HEK293 (cell line): ENCODE measurements at regions not wholly inside any gene's neighbourhood (a gene's known extent, or its start where the extent isn't known, plus 50 kb on each side); places are given as distances from the start of the nearest gene placed in this dataset.

ENCODE experiments used
- CTCF ChIA-PET: fragments of 350-600 bp; formaldehyde crosslinking; extraction: SDS; loops from one replicate; lab custom pipeline; 2021; ENCODE audit warnings: antibody characterized with exemption; lab: Yijun Ruan, JAX
- POLR2A ChIA-PET: fragments of 300-600 bp; formaldehyde crosslinking; extraction: SDS; loops from one replicate; lab custom pipeline; 2020; ENCODE audit warnings: antibody characterized with exemption, inconsistent platforms; lab: Yijun Ruan, JAX
- H3K27ac ChIP-seq: fragments of 200-500 bp; sonication (Bioruptor generic); 2 replicates; pipeline ENCODE4 v1.5.1; 2014; ENCODE audit warnings: low read depth, low read length, control low read depth, inconsistent platforms; ENCODE audit errors: extremely low read depth
- H3K36me3 ChIP-seq, 2 experiments: fragments of 200-500 bp in 1 of 2; sonication (Bioruptor generic) in 1 of 2; 1 replicate in 1 of 2; 2 replicates in 1 of 2; pipeline ENCODE4 v1.5.1; 2014 to 2017; ENCODE audit warnings: inconsistent platforms in 2 of 2, low read length in 2 of 2; ENCODE audit not compliant: control insufficient read depth in 2 of 2, insufficient read depth in 1 of 2
- H3K4me1 ChIP-seq: fragments of 200-500 bp; sonication (Bioruptor generic); 2 replicates; pipeline ENCODE4 v1.5.1; 2014; ENCODE audit warnings: mild to moderate bottlenecking, low read length, inconsistent platforms; ENCODE audit not compliant: control insufficient read depth, insufficient read depth
- H3K4me3 ChIP-seq: 2 replicates; pipeline ENCODE4 v1.5.1; 2011; ENCODE audit warnings: low read depth, mild to moderate bottlenecking, control low read depth, low read length, moderate library complexity
- H3K9me3 ChIP-seq: fragments of 200-500 bp; sonication (Bioruptor generic); 2 replicates; pipeline ENCODE4 v1.5.1; 2014; ENCODE audit warnings: low read depth, low read length, inconsistent platforms; ENCODE audit not compliant: control insufficient read depth, insufficient read depth
- GFI1B ChIP-seq: fragments of 450-650 bp; formaldehyde crosslinking; IDR thresholded peaks from 2 replicates; pipeline ENCODE4 v1.5.1; 2016; ENCODE audit warnings: missing biosample characterization, missing genetic modification characterization
- KLF1 ChIP-seq: fragments of 450-650 bp; formaldehyde crosslinking; IDR thresholded peaks from 2 replicates; pipeline ENCODE4 v1.5.1; 2016; ENCODE audit warnings: missing biosample characterization, missing genetic modification characterization
- OVOL3 ChIP-seq: fragments of 450-650 bp; formaldehyde crosslinking; IDR thresholded peaks from 2 replicates; pipeline ENCODE4 v1.5.1; 2016; ENCODE audit warnings: missing biosample characterization, missing genetic modification characterization
- ZBTB17 ChIP-seq: fragments of 450-650 bp; formaldehyde crosslinking; IDR thresholded peaks from 2 replicates; pipeline ENCODE4 v1.5.1; 2016; ENCODE audit warnings: missing biosample characterization, missing genetic modification characterization
- ZBTB8A ChIP-seq: fragments of 450-650 bp; formaldehyde crosslinking; IDR thresholded peaks from 2 replicates; pipeline ENCODE4 v1.5.1; 2016; ENCODE audit warnings: missing biosample characterization, missing genetic modification characterization
- ZFHX2 ChIP-seq: fragments of 450-650 bp; formaldehyde crosslinking; conservative IDR thresholded peaks from 2 replicates; pipeline ENCODE4 v1.5.1; 2016; ENCODE audit warnings: missing biosample characterization, missing genetic modification characterization
- ZFP41 ChIP-seq: fragments of 450-650 bp; formaldehyde crosslinking; IDR thresholded peaks from 2 replicates; pipeline ENCODE4 v1.5.1; 2016; ENCODE audit warnings: missing biosample characterization, missing genetic modification characterization, borderline replicate concordance
- ZFP69B ChIP-seq: fragments of 450-650 bp; formaldehyde crosslinking; IDR thresholded peaks from 2 replicates; pipeline ENCODE4 v1.5.1; 2016; ENCODE audit warnings: missing biosample characterization, missing genetic modification characterization
- ZNF112 ChIP-seq: fragments of 450-650 bp; formaldehyde crosslinking; IDR thresholded peaks from 2 replicates; pipeline ENCODE4 v1.5.0; 2017; ENCODE audit warnings: missing biosample characterization, missing genetic modification characterization
- ZNF114 ChIP-seq: fragments of 450-650 bp; formaldehyde crosslinking; IDR thresholded peaks from 2 replicates; pipeline ENCODE4 v1.5.0; 2017; ENCODE audit warnings: missing biosample characterization, missing genetic modification characterization
- ZNF140 ChIP-seq: fragments of 450-650 bp; formaldehyde crosslinking; IDR thresholded peaks from 2 replicates; pipeline ENCODE4 v1.5.1; 2016; ENCODE audit warnings: missing biosample characterization, missing genetic modification characterization
- ZNF157 ChIP-seq: fragments of 450-650 bp; formaldehyde crosslinking; IDR thresholded peaks from 2 replicates; pipeline ENCODE4 v1.5.1; 2016; ENCODE audit warnings: missing biosample characterization, missing genetic modification characterization
- ZNF202 ChIP-seq: fragments of 450-650 bp; formaldehyde crosslinking; IDR thresholded peaks from 2 replicates; pipeline ENCODE4 v1.5.1; 2016; ENCODE audit warnings: missing biosample characterization, missing genetic modification characterization, borderline replicate concordance
- ZNF23 ChIP-seq: fragments of 450-650 bp; formaldehyde crosslinking; IDR thresholded peaks from 2 replicates; pipeline ENCODE4 v1.5.1; 2016; ENCODE audit warnings: missing biosample characterization, missing genetic modification characterization, borderline replicate concordance
- ZNF302 ChIP-seq: fragments of 450-650 bp; formaldehyde crosslinking; IDR thresholded peaks from 2 replicates; pipeline ENCODE4 v1.5.1; 2016; ENCODE audit warnings: missing biosample characterization, missing genetic modification characterization, low read depth
- ZNF416 ChIP-seq: fragments of 450-650 bp; formaldehyde crosslinking; IDR thresholded peaks from 2 replicates; pipeline ENCODE4 v1.5.1; 2016; ENCODE audit warnings: missing biosample characterization, missing genetic modification characterization
- ZNF548 ChIP-seq: fragments of 450-650 bp; formaldehyde crosslinking; IDR thresholded peaks from 2 replicates; pipeline ENCODE4 v1.5.1; 2016; ENCODE audit warnings: missing biosample characterization, missing genetic modification characterization
- ZNF561 ChIP-seq: fragments of 450-650 bp; IDR thresholded peaks from 2 replicates; pipeline ENCODE4 v1.5.1; 2018; ENCODE audit warnings: missing biosample characterization, missing genetic modification characterization, borderline replicate concordance
- ZNF785 ChIP-seq: fragments of 450-650 bp; formaldehyde crosslinking; IDR thresholded peaks from 2 replicates; pipeline ENCODE4 v1.5.1; 2016; ENCODE audit warnings: missing biosample characterization, missing genetic modification characterization
- TF ChIP-seq, protein P1 (sequence below): fragments of 450-650 bp; formaldehyde crosslinking; IDR thresholded peaks from 2 replicates; pipeline ENCODE4 v1.5.1; 2017; ENCODE audit warnings: missing biosample characterization, missing genetic modification characterization
- TF ChIP-seq, protein P2 (sequence below): fragments of 450-650 bp; formaldehyde crosslinking; IDR thresholded peaks from 2 replicates; pipeline ENCODE4 v1.5.1; 2017; ENCODE audit warnings: missing biosample characterization, missing genetic modification characterization
- TF ChIP-seq, protein P3 (sequence below): fragments of 450-650 bp; formaldehyde crosslinking; IDR thresholded peaks from 2 replicates; pipeline ENCODE4 v1.5.1; 2017; ENCODE audit warnings: missing biosample characterization, missing genetic modification characterization

DNA sequence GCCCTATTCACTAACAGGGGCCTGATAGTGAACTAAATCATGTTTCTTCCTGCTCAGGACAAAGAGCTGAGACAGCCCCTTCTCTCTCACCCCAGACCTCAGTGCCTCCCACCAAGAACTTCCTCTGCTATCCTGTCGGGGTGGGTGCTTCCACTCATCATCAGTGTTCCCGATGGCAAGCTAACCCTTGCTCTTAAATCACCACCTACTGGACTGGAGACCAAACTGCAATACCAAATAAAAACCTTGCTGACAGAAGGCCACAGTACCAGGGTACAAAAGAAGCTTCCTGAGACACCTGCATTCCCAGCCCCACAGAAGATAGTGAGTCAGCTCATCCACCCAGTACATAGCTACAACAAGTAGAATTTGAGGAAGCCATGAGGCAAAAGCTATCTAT, 799.5 kb downstream of the LTN1 start:
- ChIA-PET CTCF (interaction anchor here (0.6 kb wide), 2 partner anchors 156 to 175 kb away, joined by 3 to 4 read pairs; no protein-coding TSS in a partner anchor), POLR2A (no interaction called here)
- Histone ChIP-seq H3K9me3 (no peaks in the 10 kb centered on the region; the same call in 1 of the 2 replicates), H3K27ac (no peak overlapping the region), H3K36me3 (no peaks in the 10 kb centered on the region), H3K4me3 (no peak overlapping the region), H3K4me1 (no peaks in the 10 kb centered on the region)
- TF ChIP-seq, protein P1, sequence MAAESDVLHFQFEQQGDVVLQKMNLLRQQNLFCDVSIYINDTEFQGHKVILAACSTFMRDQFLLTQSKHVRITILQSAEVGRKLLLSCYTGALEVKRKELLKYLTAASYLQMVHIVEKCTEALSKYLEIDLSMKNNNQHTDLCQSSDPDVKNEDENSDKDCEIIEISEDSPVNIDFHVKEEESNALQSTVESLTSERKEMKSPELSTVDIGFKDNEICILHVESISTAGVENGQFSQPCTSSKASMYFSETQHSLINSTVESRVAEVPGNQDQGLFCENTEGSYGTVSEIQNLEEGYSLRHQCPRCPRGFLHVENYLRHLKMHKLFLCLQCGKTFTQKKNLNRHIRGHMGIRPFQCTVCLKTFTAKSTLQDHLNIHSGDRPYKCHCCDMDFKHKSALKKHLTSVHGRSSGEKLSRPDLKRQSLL (tag by site-specific recombination) = no peak
- no peak for TF ChIP-seq ZNF140 (tag by site-specific recombination)
- TF ChIP-seq, protein P2, sequence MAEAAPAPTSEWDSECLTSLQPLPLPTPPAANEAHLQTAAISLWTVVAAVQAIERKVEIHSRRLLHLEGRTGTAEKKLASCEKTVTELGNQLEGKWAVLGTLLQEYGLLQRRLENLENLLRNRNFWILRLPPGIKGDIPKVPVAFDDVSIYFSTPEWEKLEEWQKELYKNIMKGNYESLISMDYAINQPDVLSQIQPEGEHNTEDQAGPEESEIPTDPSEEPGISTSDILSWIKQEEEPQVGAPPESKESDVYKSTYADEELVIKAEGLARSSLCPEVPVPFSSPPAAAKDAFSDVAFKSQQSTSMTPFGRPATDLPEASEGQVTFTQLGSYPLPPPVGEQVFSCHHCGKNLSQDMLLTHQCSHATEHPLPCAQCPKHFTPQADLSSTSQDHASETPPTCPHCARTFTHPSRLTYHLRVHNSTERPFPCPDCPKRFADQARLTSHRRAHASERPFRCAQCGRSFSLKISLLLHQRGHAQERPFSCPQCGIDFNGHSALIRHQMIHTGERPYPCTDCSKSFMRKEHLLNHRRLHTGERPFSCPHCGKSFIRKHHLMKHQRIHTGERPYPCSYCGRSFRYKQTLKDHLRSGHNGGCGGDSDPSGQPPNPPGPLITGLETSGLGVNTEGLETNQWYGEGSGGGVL = no peak

DNA sequence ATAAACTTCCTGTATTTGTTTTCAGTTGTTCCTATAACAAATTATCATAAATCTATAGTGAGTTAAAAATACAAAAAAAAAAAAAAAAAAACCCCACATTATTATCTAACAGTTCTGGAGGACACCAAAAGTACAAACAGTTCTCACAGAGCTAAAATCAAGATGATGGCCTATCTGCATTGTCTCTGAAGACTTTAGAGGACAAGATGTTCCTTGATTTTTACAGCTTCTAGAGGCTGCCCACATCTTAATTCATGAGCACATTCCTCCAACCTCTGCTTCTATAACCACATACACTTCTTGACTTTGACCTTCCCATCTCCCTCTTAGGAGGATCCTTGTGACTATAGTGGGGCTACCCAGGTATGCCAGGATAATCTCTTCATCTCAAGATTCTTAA, 806.1 kb downstream of the LTN1 start:
- H3K27ac ChIP-seq = no peak overlapping the region
- ChIA-PET CTCF (no interaction called here), POLR2A (no interaction called here)
- H3K4me1 ChIP-seq = no peaks in the 10 kb centered on the region
- TF ChIP-seq ZNF112 (tag by site-specific recombination) (no peak), ZNF202 (tag by site-specific recombination) (no peak), GFI1B (no peak), ZFHX2 (tag by site-specific recombination) (no peak), ZNF157 (tag by site-specific recombination) (no peak), ZNF785 (tag by site-specific recombination) (no peak), KLF1 (tag by site-specific recombination) (no peak), ZNF23 (tag by site-specific recombination) (no peak), ZNF561 (tag by site-specific recombination) (no peak), ZFP69B (tag by site-specific recombination) (no peak), ZNF416 (tag by site-specific recombination) (no peak), ZBTB8A (tag by site-specific recombination) (no peak), ZNF548 (no peak), ZNF114 (tag by site-specific recombination) (no peak), ZBTB17 (tag by site-specific recombination) (no peak), ZNF302 (tag by site-specific recombination) (no peak), OVOL3 (no peak), ZFP41 (tag by site-specific recombination) (no peak)
- TF ChIP-seq, protein P3, sequence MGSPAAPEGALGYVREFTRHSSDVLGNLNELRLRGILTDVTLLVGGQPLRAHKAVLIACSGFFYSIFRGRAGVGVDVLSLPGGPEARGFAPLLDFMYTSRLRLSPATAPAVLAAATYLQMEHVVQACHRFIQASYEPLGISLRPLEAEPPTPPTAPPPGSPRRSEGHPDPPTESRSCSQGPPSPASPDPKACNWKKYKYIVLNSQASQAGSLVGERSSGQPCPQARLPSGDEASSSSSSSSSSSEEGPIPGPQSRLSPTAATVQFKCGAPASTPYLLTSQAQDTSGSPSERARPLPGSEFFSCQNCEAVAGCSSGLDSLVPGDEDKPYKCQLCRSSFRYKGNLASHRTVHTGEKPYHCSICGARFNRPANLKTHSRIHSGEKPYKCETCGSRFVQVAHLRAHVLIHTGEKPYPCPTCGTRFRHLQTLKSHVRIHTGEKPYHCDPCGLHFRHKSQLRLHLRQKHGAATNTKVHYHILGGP (tag by site-specific recombination) = no peak
- no peaks in the 10 kb centered on the region for H3K36me3 ChIP-seq
- H3K4me3 ChIP-seq = no peak overlapping the region
- H3K9me3 ChIP-seq = no peaks in the 10 kb centered on the region
